Kidney (tissue), 13 donors: ENCODE measurements at regions not wholly inside any gene's neighbourhood (a gene's known extent, or its start where the extent isn't known, plus 50 kb on each side); places are given as distances from the start of the nearest gene placed in this dataset.

Source experiments
- DNase-seq, 5 donors: peaks; one replicate each; pipeline ENCODE4 v3.0.0-alpha.2; 2013 to 2020
- FAIRE-seq: peaks from 2 replicates; lab custom pipeline; 2012; peaks lifted over from hg19 to GRCh38; lab: Jason Lieb, UNC
- H3K27ac ChIP-seq, 2 donors: one replicate each; pipeline ENCODE4 v1.7.0; 2013; ENCODE audit warnings: low read depth in 2 of 2, low read length in 2 of 2, inconsistent platforms in 1 of 2
- H3K27me3 ChIP-seq: one replicate; pipeline ENCODE4 v1.7.1; 2013; ENCODE audit warnings: low read length, inconsistent platforms; ENCODE audit not compliant: control insufficient read depth, insufficient read depth
- H3K36me3 ChIP-seq, 3 donors: one replicate each; pipeline versions ENCODE4 v1.7.0 to v1.7.1; 2013; ENCODE audit warnings: low read length in 3 of 3, control low read depth in 1 of 3, inconsistent platforms in 1 of 3; ENCODE audit not compliant: insufficient read depth in 3 of 3, control insufficient read depth in 2 of 3
- H3K4me1 ChIP-seq, 3 donors: one replicate each; pipeline versions ENCODE4 v1.7.0 to v1.7.1; 2013; ENCODE audit warnings: low read length in 3 of 3, inconsistent platforms in 1 of 3, low read depth in 1 of 3; ENCODE audit not compliant: control insufficient read depth in 2 of 3, insufficient read depth in 2 of 3
- H3K4me3 ChIP-seq, 3 donors: one replicate each; pipeline versions ENCODE4 v1.7.0 to v1.8.1; 2013; ENCODE audit warnings: low read length in 3 of 3, control low read depth in 1 of 3, inconsistent platforms in 1 of 3
- H3K9ac ChIP-seq, 3 donors: one replicate each; pipeline versions ENCODE4 v1.7.0 to v1.7.1; 2013; ENCODE audit warnings: low read length in 3 of 3, control low read depth in 1 of 3, inconsistent platforms in 1 of 3
- H3K9me3 ChIP-seq, 3 donors: one replicate each; pipeline versions ENCODE4 v1.7.0 to v1.7.1; 2013; ENCODE audit warnings: low read length in 3 of 3, control low read depth in 1 of 3, inconsistent platforms in 1 of 3; ENCODE audit not compliant: control insufficient read depth in 2 of 3, insufficient read depth in 1 of 3
- intact Hi-C: fragments of 100-400 bp; cut with DNase I; formaldehyde crosslinking; loops from one replicate; pipeline ENCODE4 v1.11.1; 2022
- TF ChIP-seq, protein P1 (sequence below): IDR thresholded peaks from 3 replicates; pipeline ENCODE4 v1.5.1; 2012; ENCODE audit warnings: mild to moderate bottlenecking, moderate library complexity, borderline replicate concordance; ENCODE audit not compliant: insufficient read depth; ENCODE audit errors: extremely low read depth
- donor health status: control.
- donor health status: control.
- donor health status: control.
- donor health status: control.
- donor health status: control.
- donor health status: DM: yes; HTN: yes; CAD: no.
- donor health status: Normal renal cell carcinoma (clear cell type).

DNA sequence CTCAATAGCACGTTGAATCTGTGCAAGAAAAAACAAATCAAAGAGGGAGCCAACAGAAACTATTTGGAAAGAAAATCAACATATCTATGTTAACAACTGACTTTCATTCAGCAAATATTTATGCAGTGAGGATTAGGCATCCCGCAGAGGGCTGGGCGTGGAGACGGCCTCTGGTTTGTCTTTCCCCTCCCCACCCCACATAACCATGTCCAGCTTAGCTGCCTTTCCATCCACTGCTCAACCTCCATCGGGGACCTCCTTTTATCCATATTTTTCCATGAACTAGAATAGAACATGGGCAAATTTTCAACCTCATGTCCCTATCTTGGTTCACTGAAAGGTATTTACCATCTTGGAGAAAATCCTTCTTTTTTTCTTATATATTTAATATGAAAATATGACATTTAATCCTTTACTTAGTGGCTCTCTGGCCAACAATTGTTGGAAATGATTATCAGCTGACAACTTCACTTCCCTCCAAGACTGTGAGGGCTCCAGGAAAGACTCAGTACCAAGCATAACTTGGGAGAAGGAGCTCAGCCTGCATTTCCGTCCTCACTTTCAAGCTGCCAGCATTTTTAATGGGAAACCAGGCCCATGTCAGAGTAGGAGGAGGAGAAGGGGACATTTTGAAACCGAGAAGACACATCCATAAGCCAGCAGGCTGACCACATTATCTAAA lies 462.6 kb upstream of the MAF start:
- Histone ChIP-seq H3K4me1 (no peaks in the 10 kb centered on the region), H3K4me3 (no peak overlapping the region), H3K9ac (no peak overlapping the region), H3K36me3 (no peaks in the 10 kb centered on the region), H3K9me3 (no peaks in the 10 kb centered on the region), H3K27ac (no peak overlapping the region), H3K27me3 (no peaks in the 10 kb centered on the region)
- intact Hi-C loops = no loop called here
- DNase-seq (no peak), FAIRE-seq (no peak)
- TF ChIP-seq, protein P1, sequence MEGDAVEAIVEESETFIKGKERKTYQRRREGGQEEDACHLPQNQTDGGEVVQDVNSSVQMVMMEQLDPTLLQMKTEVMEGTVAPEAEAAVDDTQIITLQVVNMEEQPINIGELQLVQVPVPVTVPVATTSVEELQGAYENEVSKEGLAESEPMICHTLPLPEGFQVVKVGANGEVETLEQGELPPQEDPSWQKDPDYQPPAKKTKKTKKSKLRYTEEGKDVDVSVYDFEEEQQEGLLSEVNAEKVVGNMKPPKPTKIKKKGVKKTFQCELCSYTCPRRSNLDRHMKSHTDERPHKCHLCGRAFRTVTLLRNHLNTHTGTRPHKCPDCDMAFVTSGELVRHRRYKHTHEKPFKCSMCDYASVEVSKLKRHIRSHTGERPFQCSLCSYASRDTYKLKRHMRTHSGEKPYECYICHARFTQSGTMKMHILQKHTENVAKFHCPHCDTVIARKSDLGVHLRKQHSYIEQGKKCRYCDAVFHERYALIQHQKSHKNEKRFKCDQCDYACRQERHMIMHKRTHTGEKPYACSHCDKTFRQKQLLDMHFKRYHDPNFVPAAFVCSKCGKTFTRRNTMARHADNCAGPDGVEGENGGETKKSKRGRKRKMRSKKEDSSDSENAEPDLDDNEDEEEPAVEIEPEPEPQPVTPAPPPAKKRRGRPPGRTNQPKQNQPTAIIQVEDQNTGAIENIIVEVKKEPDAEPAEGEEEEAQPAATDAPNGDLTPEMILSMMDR = no peak

DNA sequence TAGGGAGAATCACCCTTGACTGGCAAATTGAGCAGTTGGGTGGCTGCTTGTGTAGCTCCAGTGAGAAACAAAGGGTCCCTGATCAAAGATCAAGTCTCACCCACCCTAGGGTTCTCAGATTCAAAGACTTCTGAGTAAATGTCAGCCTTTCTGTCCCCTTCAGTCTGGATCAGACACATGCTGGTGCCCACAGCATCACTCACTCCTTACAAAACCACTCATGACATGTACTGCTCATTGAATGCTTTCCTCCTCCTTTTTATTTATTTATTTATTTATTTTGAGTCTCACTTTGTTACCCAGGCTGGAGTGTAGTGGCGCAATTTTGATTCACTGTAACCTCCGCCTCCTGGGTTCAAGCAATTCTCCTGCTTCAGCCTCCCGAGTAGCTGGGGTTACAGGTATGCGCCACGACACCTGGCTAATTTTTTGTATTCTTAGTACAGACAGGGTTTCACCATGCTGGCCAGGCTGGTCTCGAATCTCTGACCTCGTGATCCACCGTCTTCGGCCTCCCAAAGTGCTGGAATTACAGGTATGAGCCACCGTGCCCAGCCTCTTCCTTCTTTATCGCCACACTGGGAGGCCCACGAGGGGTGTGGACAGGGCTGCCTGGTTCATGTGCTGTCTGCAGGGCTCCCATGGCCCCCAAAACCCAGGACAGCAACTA lies 462.0 kb upstream of the MAF start:
- no peak for DNase-seq
- Histone ChIP-seq H3K27me3 (no peaks in the 10 kb centered on the region), H3K36me3 (no peaks in the 10 kb centered on the region), H3K9me3 (no peaks in the 10 kb centered on the region), H3K4me1 (no peaks in the 10 kb centered on the region), H3K9ac (no peak overlapping the region), H3K4me3 (no peak overlapping the region), H3K27ac (no peak overlapping the region)
- TF ChIP-seq, protein P1 = no peak
- intact Hi-C loops = no loop called here
- FAIRE-seq = no peak

DNA sequence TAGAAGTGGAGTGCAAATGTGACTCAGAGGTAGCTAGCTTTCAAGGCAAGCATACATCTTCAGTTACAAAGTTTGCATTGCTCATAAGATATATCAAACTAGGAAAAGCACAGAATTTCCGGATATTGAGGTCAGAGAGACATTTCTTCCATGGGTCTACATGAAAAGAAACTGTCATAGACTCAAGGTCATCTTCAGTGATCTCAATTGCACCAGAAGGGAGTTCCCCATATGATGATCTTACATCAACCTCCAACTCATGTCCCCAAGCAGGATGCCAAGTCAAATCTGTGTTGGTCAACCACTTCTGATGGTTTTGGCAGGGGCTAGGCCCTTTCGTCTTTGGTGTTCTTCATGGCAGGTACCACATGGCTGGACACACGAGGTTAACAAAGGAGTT lies 459.9 kb upstream of the MAF start:
- H3K27ac ChIP-seq = no peak overlapping the region
- H3K4me3 ChIP-seq = no peak overlapping the region
- TF ChIP-seq, protein P1 = no peak
- H3K36me3 ChIP-seq = no peaks in the 10 kb centered on the region
- H3K9ac ChIP-seq = no peak overlapping the region
- no peaks in the 10 kb centered on the region for H3K9me3 ChIP-seq
- FAIRE-seq (no peak), DNase-seq (no peak)
- H3K4me1 ChIP-seq = no peaks in the 10 kb centered on the region
- no peaks in the 10 kb centered on the region for H3K27me3 ChIP-seq
- intact Hi-C loops = no loop called here

DNA sequence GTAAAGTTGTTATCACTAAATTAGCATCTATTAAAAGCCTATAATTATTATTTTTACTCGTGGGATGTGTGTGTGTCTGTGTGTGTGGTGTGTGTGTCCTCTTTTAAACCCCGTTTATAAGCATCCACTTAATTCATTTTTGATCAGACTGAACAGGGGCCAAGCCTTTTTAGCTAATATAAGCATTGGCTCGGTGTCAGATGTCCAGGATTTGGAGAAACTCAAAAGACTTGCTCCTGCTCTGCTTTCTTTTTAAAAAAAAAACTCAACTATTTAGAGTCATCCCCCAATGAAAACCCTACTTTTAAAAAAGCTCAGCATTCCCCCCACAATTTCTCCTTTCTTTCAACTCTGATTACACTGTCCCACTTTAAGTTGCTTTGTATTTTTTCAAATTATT lies 459.3 kb upstream of the MAF start:
- Histone ChIP-seq H3K36me3 (no peaks in the 10 kb centered on the region), H3K4me1 (no peaks in the 10 kb centered on the region), H3K9me3 (no peaks in the 10 kb centered on the region), H3K27ac (no peak overlapping the region), H3K9ac (no peak overlapping the region), H3K4me3 (no peak overlapping the region), H3K27me3 (no peaks in the 10 kb centered on the region)
- TF ChIP-seq, protein P1 = no peak
- FAIRE-seq (no peak), DNase-seq (no peak)
- intact Hi-C loops = no loop called here
